ENCODE measurements at regions not wholly inside any gene's neighbourhood (a gene's known extent, or its start where the extent isn't known, plus 50 kb on each side); places are given as distances from the start of the nearest gene placed in this dataset.

GRCh38 chr9:129338724-129339430, 160.8 kb upstream of the IER5L start:
- TF ChIP-seq, protein P1, sequence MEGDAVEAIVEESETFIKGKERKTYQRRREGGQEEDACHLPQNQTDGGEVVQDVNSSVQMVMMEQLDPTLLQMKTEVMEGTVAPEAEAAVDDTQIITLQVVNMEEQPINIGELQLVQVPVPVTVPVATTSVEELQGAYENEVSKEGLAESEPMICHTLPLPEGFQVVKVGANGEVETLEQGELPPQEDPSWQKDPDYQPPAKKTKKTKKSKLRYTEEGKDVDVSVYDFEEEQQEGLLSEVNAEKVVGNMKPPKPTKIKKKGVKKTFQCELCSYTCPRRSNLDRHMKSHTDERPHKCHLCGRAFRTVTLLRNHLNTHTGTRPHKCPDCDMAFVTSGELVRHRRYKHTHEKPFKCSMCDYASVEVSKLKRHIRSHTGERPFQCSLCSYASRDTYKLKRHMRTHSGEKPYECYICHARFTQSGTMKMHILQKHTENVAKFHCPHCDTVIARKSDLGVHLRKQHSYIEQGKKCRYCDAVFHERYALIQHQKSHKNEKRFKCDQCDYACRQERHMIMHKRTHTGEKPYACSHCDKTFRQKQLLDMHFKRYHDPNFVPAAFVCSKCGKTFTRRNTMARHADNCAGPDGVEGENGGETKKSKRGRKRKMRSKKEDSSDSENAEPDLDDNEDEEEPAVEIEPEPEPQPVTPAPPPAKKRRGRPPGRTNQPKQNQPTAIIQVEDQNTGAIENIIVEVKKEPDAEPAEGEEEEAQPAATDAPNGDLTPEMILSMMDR (IDR thresholded peaks at IDR 0.05 in 4 of 5, conservative IDR thresholded peaks at IDR 0.05 in 1 of 5), result no peak
- no peak for TF ChIP-seq POLR2A (IDR thresholded peaks at IDR 0.05)

GRCh38 chr9:129337336-129338140, 159.5 kb upstream of the IER5L start:
- TF ChIP-seq, protein P1 (IDR thresholded peaks at IDR 0.05 in 4 of 5, conservative IDR thresholded peaks at IDR 0.05 in 1 of 5), result no peak
- no peak for TF ChIP-seq POLR2A (IDR thresholded peaks at IDR 0.05)
- Histone ChIP-seq H3K36me3 (no peaks in the 10 kb centered on the region), H3K27ac (peak overlapping the region in 3 of 4 donors; percentile 26 to 49 (median 39)), H3K4me1 (peaks cover 14 to 19% of the 10 kb centered on the region in 2 donors), H3K9me3 (no peaks in the 10 kb centered on the region), H3K4me3 (peak overlapping the region; percentile 39 to 63 (median 48)), H3K27me3 (peaks cover 3 to 10% (median 8%) of the 10 kb centered on the region in 3 donors)
- ATAC-seq, result no peak
- DNase-seq, result no peak
- intact Hi-C loops (cut with DNase I; ENCODE audit: low total_unique reads) (no loop called here), in situ Hi-C loops (cut with MboI; ENCODE audit: low sequenced_read_pairs in 4 of 4) (no loop called here)

More at GRCh38 chr9:129338724-129339430, 160.8 kb upstream of the IER5L start:
- H3K36me3 ChIP-seq, result no peaks in the 10 kb centered on the region
- DNase-seq (no peak), ATAC-seq (no peak)
- H3K27me3 ChIP-seq, result peaks cover 3 to 10% (median 8%) of the 10 kb centered on the region in 3 donors
- no peak overlapping the region for H3K4me3 ChIP-seq
- no peaks in the 10 kb centered on the region for H3K9me3 ChIP-seq
- in situ Hi-C loops (cut with MboI; ENCODE audit: low sequenced_read_pairs in 4 of 4), result no loop called here
- H3K27ac ChIP-seq, result no peak overlapping the region
- intact Hi-C loops (cut with DNase I; ENCODE audit: low total_unique reads), result no loop called here
- H3K4me1 ChIP-seq, result peaks cover 12 to 19% of the 10 kb centered on the region in 2 donors

- Histone ChIP-seq H3K36me3 (no peaks in the 10 kb centered on the region), H3K4me3 (peak overlapping the region; percentile 39 to 63 (median 48)), H3K4me1 (peaks cover 14 to 19% of the 10 kb centered on the region in 2 donors), H3K27ac (peak overlapping the region; percentile 13 to 49 (median 32)), H3K27me3 (peaks cover 3 to 10% (median 8%) of the 10 kb centered on the region in 3 donors), H3K9me3 (no peaks in the 10 kb centered on the region)
- ATAC-seq (peak in 1 of 2 donors; percentile 14), DNase-seq (no peak)
- in situ Hi-C loops (cut with MboI; ENCODE audit: low sequenced_read_pairs in 4 of 4), result no loop called here
- no peak for TF ChIP-seq POLR2A (IDR thresholded peaks at IDR 0.05)
- TF ChIP-seq, protein P1 (IDR thresholded peaks at IDR 0.05 in 4 of 5, conservative IDR thresholded peaks at IDR 0.05 in 1 of 5), result no peak
- intact Hi-C loops (cut with DNase I; ENCODE audit: low total_unique reads), result no loop called here
Measured at GRCh38 chr9:129336601-129337331, 158.7 kb upstream of the IER5L start.

- H3K4me3 ChIP-seq, result peak overlapping the region in 3 of 4 donors; percentile 41 to 63 (median 55)
- TF ChIP-seq, protein P1 (IDR thresholded peaks at IDR 0.05 in 4 of 5, conservative IDR thresholded peaks at IDR 0.05 in 1 of 5), result no peak
- no peak for TF ChIP-seq POLR2A (IDR thresholded peaks at IDR 0.05)
- no peak for DNase-seq
- peak overlapping the region in 3 of 4 donors; percentile 26 to 49 (median 39) for H3K27ac ChIP-seq
- H3K9me3 ChIP-seq, result no peaks in the 10 kb centered on the region
- H3K4me1 ChIP-seq, result peaks cover 14 to 19% of the 10 kb centered on the region in 2 donors
- H3K27me3 ChIP-seq, result peaks cover 3 to 10% (median 8%) of the 10 kb centered on the region in 3 donors
- no peak for ATAC-seq
- H3K36me3 ChIP-seq, result no peaks in the 10 kb centered on the region
- in situ Hi-C loops (cut with MboI; ENCODE audit: low sequenced_read_pairs in 4 of 4), result no loop called here
- intact Hi-C loops (cut with DNase I; ENCODE audit: low total_unique reads), result no loop called here
Measured at GRCh38 chr9:129336130-129336528, 158.1 kb upstream of the IER5L start.
